Natural killer cell treated with Interleukin-12 subunit alpha and Interleukin-12 subunit beta and Interleukin-15 and Interleukin-18, amount 100 ng/mL, for 72 hours (primary cell): ENCODE measurements at regions not wholly inside any gene's neighbourhood (a gene's known extent, or its start where the extent isn't known, plus 50 kb on each side); places are given as distances from the start of the nearest gene placed in this dataset.

Experiments
- ATAC-seq, 2 donors: fragments of 150-1000 bp; cut with Tn5 transposase in 1 of 2; sonication (Bioruptor Pico), chemical (Tn5 transposase) in 1 of 2; 2 replicates each; pipeline ENCODE4 v1.10.0; 2021
- DNase-seq: peaks from one replicate; pipeline ENCODE4 v3.0.0; 2022; ENCODE audit warnings: low spot score
- H3K27ac Mint-ChIP-seq, 2 donors: 1 replicate in 1 of 2; 2 replicates in 1 of 2; pipeline ENCODE4 v1.8.0; 2022; ENCODE audit warnings: mixed read lengths in 2 of 2, mild to moderate bottlenecking in 1 of 2, moderate library complexity in 1 of 2
- H3K27me3 Mint-ChIP-seq, 2 donors: 1 replicate in 1 of 2; 2 replicates in 1 of 2; pipeline ENCODE4 v1.8.0; 2022; ENCODE audit warnings: mixed read lengths in 2 of 2
- H3K36me3 Mint-ChIP-seq: one replicate; pipeline ENCODE4 v1.8.0; 2022; ENCODE audit warnings: mixed read lengths
- H3K4me1 Mint-ChIP-seq, 2 donors: 1 replicate in 1 of 2; 2 replicates in 1 of 2; pipeline ENCODE4 v1.8.0; 2022; ENCODE audit warnings: low read depth in 2 of 2, mixed read lengths in 2 of 2, mild to moderate bottlenecking in 1 of 2
- H3K4me3 Mint-ChIP-seq: one replicate; pipeline ENCODE4 v1.8.0; 2022; ENCODE audit warnings: mixed read lengths
- H3K9me3 Mint-ChIP-seq: 2 replicates; pipeline ENCODE4 v1.8.0; 2022; ENCODE audit warnings: mixed read lengths

GRCh38 chr9:80602291-80602690 lies 1030.5 kb downstream of the TLE4 start:
- DNase-seq (no peak), ATAC-seq (no peak)
- Mint-ChIP-seq H3K4me1 (no peaks in the 10 kb centered on the region), H3K4me3 (no peak overlapping the region), H3K27me3 (no peaks in the 10 kb centered on the region), H3K36me3 (no peaks in the 10 kb centered on the region), H3K9me3 (peaks cover 6% of the 10 kb centered on the region), H3K27ac (no peak overlapping the region)

GRCh38 chr9:80596579-80596978 lies 1024.8 kb downstream of the TLE4 start:
- no peak for DNase-seq
- Mint-ChIP-seq H3K27ac (no peak overlapping the region), H3K9me3 (peaks cover 21% of the 10 kb centered on the region), H3K27me3 (no peaks in the 10 kb centered on the region), H3K36me3 (no peaks in the 10 kb centered on the region), H3K4me3 (no peak overlapping the region), H3K4me1 (no peaks in the 10 kb centered on the region)
- no peak for ATAC-seq

DNA sequence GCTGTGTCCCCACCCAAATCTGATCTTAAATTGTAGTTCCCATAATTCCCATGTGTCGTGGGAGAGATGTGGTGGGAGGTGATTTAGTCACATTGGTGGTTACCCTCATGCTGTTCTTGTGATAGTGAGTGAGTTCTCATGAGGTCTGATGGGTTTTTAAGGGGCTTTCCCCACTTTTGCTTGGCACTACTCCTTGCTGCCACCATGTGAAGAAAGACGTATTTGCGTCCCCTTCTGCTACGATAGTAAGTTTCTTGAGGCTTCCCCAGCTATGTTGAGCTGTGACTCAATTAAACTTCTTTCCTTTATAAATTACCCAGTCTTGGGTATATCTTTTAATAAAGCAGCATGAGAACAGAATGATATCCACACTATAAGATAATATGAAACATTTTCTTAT lies 1023.4 kb downstream of the TLE4 start:
- ATAC-seq, result no peak
- Mint-ChIP-seq H3K36me3 (no peaks in the 10 kb centered on the region), H3K4me3 (no peak overlapping the region)

GRCh38 chr9:80592413-80592812 lies 1020.6 kb downstream of the TLE4 start:
- no peaks in the 10 kb centered on the region for H3K27me3 Mint-ChIP-seq
- peaks cover 18% of the 10 kb centered on the region for H3K9me3 Mint-ChIP-seq
- H3K4me3 Mint-ChIP-seq, result no peak overlapping the region
- ATAC-seq (no peak), DNase-seq (no peak)
- no peak overlapping the region for H3K27ac Mint-ChIP-seq
- no peaks in the 10 kb centered on the region for H3K36me3 Mint-ChIP-seq
- H3K4me1 Mint-ChIP-seq, result no peaks in the 10 kb centered on the region

More for the DNA sequence above, 1023.4 kb downstream of the TLE4 start:
- no peak overlapping the region for H3K27ac Mint-ChIP-seq
- no peaks in the 10 kb centered on the region for H3K4me1 Mint-ChIP-seq
- DNase-seq, result no peak
- peaks cover 24% of the 10 kb centered on the region for H3K9me3 Mint-ChIP-seq
- H3K27me3 Mint-ChIP-seq, result no peaks in the 10 kb centered on the region

- Mint-ChIP-seq H3K36me3 (no peaks in the 10 kb centered on the region), H3K9me3 (peaks cover 3% of the 10 kb centered on the region), H3K4me1 (no peaks in the 10 kb centered on the region), H3K4me3 (no peak overlapping the region), H3K27ac (no peak overlapping the region), H3K27me3 (no peaks in the 10 kb centered on the region)
- DNase-seq (no peak), ATAC-seq (no peak)
These were observed 1015.1 kb downstream of the TLE4 start for GRCh38 chr9:80586786-80587330.

GRCh38 chr9:80571953-80572352 lies 1000.2 kb downstream of the TLE4 start:
- no peak overlapping the region for H3K4me3 Mint-ChIP-seq
- H3K4me1 Mint-ChIP-seq, result no peaks in the 10 kb centered on the region
- ATAC-seq, result no peak
- DNase-seq, result no peak
- no peaks in the 10 kb centered on the region for H3K27me3 Mint-ChIP-seq
- H3K27ac Mint-ChIP-seq, result no peak overlapping the region
- H3K36me3 Mint-ChIP-seq, result peaks cover 16% of the 10 kb centered on the region
- peaks cover 44% of the 10 kb centered on the region for H3K9me3 Mint-ChIP-seq

- peaks cover 16% of the 10 kb centered on the region for H3K36me3 Mint-ChIP-seq
- peaks cover 31% of the 10 kb centered on the region for H3K9me3 Mint-ChIP-seq
- no peaks in the 10 kb centered on the region for H3K27me3 Mint-ChIP-seq
- ATAC-seq (no peak), DNase-seq (no peak)
- H3K4me1 Mint-ChIP-seq, result no peaks in the 10 kb centered on the region
- no peak overlapping the region for H3K4me3 Mint-ChIP-seq
- H3K27ac Mint-ChIP-seq, result no peak overlapping the region
These were observed 997.5 kb downstream of the TLE4 start for GRCh38 chr9:80569236-80569635.

DNA sequence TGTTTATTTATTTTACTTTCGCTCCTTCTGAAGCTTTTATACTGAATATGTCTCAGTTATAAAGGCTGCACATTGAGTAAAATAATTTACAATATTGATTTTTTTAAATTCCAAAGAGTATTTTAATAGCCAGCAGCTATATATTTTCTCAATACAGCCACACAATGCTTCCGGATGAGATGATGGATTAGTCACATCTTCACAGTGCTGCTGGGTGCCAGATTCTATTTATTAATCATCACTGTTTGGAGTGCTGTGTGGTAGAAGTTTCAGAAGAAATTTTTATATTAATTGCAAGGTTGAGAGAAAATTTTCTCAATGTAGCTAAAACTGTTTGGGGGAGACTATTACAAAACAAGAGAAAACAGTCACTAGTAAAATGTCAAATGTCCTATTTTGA lies 989.8 kb downstream of the TLE4 start:
- Mint-ChIP-seq H3K4me3 (no peak overlapping the region), H3K27me3 (no peaks in the 10 kb centered on the region), H3K9me3 (peaks cover 20% of the 10 kb centered on the region), H3K4me1 (no peaks in the 10 kb centered on the region), H3K27ac (no peak overlapping the region), H3K36me3 (no peaks in the 10 kb centered on the region)
- DNase-seq, result no peak
- ATAC-seq, result no peak

- no peaks in the 10 kb centered on the region for H3K36me3 Mint-ChIP-seq
- H3K4me3 Mint-ChIP-seq, result no peak overlapping the region
- no peaks in the 10 kb centered on the region for H3K4me1 Mint-ChIP-seq
- peaks cover 20% of the 10 kb centered on the region for H3K9me3 Mint-ChIP-seq
- H3K27ac Mint-ChIP-seq, result no peak overlapping the region
- no peaks in the 10 kb centered on the region for H3K27me3 Mint-ChIP-seq
- ATAC-seq (no peak), DNase-seq (no peak)
These were observed 989.2 kb downstream of the TLE4 start for GRCh38 chr9:80560976-80561375.

- H3K9me3 Mint-ChIP-seq, result peaks cover 12% of the 10 kb centered on the region
- no peak overlapping the region for H3K4me3 Mint-ChIP-seq
- no peaks in the 10 kb centered on the region for H3K4me1 Mint-ChIP-seq
- ATAC-seq, result no peak
- DNase-seq, result no peak
- H3K36me3 Mint-ChIP-seq, result no peaks in the 10 kb centered on the region
- no peak overlapping the region for H3K27ac Mint-ChIP-seq
- H3K27me3 Mint-ChIP-seq, result no peaks in the 10 kb centered on the region
These were observed 985.5 kb downstream of the TLE4 start for GRCh38 chr9:80557256-80557655.

- H3K9me3 Mint-ChIP-seq, result peaks cover 12% of the 10 kb centered on the region
- no peak overlapping the region for H3K4me3 Mint-ChIP-seq
- ATAC-seq (no peak), DNase-seq (no peak)
- no peaks in the 10 kb centered on the region for H3K36me3 Mint-ChIP-seq
- H3K27me3 Mint-ChIP-seq, result no peaks in the 10 kb centered on the region
- no peak overlapping the region for H3K27ac Mint-ChIP-seq
- H3K4me1 Mint-ChIP-seq, result no peaks in the 10 kb centered on the region
These were observed 984.9 kb downstream of the TLE4 start for GRCh38 chr9:80556631-80557030.

GRCh38 chr9:80555782-80556325 lies 984.1 kb downstream of the TLE4 start:
- ATAC-seq, result no peak
- no peaks in the 10 kb centered on the region for H3K27me3 Mint-ChIP-seq

DNA sequence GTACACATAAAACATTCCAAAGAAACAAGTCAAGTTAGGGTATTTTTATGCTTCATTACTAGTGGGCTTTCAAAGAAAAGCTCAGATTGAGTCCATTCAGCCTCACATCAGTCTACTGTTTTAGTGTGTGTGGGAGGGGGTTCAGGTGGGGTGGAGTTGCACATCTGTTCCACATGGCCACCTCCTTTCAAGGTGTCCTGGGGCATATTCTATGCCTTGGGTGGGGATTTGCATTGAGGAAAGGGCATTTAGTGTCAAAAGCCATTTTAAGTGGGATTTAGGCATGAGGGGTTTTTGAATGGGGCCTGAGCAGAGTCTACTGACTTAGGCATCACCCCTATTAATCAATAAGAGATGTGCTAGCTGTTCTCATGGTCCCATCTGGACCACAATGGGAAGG lies 983.1 kb downstream of the TLE4 start:
- Mint-ChIP-seq H3K4me3 (no peak overlapping the region), H3K36me3 (no peaks in the 10 kb centered on the region), H3K9me3 (peaks cover 12% of the 10 kb centered on the region), H3K27me3 (no peaks in the 10 kb centered on the region), H3K27ac (no peak overlapping the region), H3K4me1 (no peaks in the 10 kb centered on the region)
- DNase-seq, result no peak
- no peak for ATAC-seq

More at GRCh38 chr9:80555782-80556325, 984.1 kb downstream of the TLE4 start:
- H3K36me3 Mint-ChIP-seq, result no peaks in the 10 kb centered on the region
- no peaks in the 10 kb centered on the region for H3K4me1 Mint-ChIP-seq
- no peak overlapping the region for H3K27ac Mint-ChIP-seq
- peaks cover 12% of the 10 kb centered on the region for H3K9me3 Mint-ChIP-seq
- H3K4me3 Mint-ChIP-seq, result no peak overlapping the region
- no peak for DNase-seq

DNA sequence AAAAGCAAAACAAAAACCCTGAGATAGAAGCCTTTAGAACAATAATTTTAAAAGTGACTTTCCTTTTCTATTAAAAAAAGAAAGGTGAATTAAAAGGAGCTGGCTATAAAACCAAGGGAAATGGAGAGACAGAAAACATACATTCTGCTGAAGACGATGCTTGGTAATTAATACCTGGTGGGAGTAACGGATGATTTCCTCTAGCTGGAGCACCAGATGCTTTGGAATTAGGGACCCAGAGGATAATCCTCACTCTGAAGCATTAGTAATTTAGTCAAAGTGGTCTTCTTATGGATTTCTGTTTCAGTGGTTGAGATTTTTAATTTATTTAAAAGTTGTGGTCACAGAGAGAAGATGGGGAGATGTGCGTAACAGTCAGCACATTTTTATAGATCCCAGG lies 982.5 kb downstream of the TLE4 start:
- Mint-ChIP-seq H3K27ac (no peak overlapping the region), H3K4me3 (no peak overlapping the region), H3K9me3 (peaks cover 12% of the 10 kb centered on the region), H3K36me3 (no peaks in the 10 kb centered on the region), H3K4me1 (no peaks in the 10 kb centered on the region), H3K27me3 (no peaks in the 10 kb centered on the region)
- ATAC-seq, result no peak
- DNase-seq, result no peak

DNA sequence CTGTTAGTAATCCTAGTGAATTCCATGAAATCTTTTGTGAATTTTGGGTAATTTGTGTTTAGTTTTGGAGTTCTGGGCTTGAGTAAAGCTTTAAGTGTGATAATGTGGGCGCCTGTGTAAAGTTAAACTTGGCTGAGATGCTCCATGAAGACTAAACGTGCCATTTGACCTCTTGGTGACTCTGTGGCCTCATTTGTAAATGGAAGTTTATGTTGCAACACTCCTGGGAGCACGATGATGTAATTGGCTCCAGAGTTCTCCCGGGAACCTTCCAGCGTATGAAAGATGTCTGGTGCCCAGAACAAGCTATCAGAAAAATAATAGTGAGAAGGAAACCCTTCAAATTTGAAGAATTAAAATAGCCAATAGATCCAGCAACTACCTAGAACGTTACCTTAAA lies 981.2 kb downstream of the TLE4 start:
- H3K27ac Mint-ChIP-seq, result no peak overlapping the region
- DNase-seq, result no peak
- H3K36me3 Mint-ChIP-seq, result no peaks in the 10 kb centered on the region
- no peaks in the 10 kb centered on the region for H3K27me3 Mint-ChIP-seq
- ATAC-seq, result no peak
- H3K9me3 Mint-ChIP-seq, result peaks cover 6% of the 10 kb centered on the region
- no peak overlapping the region for H3K4me3 Mint-ChIP-seq
- H3K4me1 Mint-ChIP-seq, result no peaks in the 10 kb centered on the region
